ENCODE measurements at regions not wholly inside any gene's neighbourhood (a gene's known extent, or its start where the extent isn't known, plus 50 kb on each side); places are given as distances from the start of the nearest gene placed in this dataset.

DNA sequence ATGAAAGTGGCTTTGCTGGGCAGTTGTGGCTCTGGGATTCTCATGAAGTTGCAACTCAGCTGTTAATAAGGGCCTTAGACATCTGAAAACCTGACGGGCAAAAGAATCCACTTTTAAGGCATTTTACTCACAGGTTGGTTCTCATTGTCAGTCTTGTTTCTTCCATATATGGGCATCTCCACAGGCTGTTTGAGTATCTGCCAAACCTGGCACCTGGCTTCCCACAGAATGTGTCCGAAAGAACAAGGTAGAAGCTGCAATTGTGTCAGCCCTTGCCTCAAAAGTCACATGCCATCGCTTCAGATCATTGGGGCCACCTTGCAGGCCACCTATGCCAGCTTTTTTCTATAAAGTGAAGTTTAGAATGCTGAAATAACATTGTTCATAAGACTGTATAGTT is 102.4 kb downstream of the KCTD12 start:
- H3K4me3 ChIP-seq (replicated peaks; ENCODE audit: low read depth, low read length) = no peak overlapping the region
- no peak for DNase-seq (ENCODE audit: extremely low read depth, low read depth)
- TF ChIP-seq, protein P1, sequence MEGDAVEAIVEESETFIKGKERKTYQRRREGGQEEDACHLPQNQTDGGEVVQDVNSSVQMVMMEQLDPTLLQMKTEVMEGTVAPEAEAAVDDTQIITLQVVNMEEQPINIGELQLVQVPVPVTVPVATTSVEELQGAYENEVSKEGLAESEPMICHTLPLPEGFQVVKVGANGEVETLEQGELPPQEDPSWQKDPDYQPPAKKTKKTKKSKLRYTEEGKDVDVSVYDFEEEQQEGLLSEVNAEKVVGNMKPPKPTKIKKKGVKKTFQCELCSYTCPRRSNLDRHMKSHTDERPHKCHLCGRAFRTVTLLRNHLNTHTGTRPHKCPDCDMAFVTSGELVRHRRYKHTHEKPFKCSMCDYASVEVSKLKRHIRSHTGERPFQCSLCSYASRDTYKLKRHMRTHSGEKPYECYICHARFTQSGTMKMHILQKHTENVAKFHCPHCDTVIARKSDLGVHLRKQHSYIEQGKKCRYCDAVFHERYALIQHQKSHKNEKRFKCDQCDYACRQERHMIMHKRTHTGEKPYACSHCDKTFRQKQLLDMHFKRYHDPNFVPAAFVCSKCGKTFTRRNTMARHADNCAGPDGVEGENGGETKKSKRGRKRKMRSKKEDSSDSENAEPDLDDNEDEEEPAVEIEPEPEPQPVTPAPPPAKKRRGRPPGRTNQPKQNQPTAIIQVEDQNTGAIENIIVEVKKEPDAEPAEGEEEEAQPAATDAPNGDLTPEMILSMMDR (IDR thresholded peaks at IDR 0.05; ENCODE audit: low read depth, low read length, missing control alignments) = no peak

DNA sequence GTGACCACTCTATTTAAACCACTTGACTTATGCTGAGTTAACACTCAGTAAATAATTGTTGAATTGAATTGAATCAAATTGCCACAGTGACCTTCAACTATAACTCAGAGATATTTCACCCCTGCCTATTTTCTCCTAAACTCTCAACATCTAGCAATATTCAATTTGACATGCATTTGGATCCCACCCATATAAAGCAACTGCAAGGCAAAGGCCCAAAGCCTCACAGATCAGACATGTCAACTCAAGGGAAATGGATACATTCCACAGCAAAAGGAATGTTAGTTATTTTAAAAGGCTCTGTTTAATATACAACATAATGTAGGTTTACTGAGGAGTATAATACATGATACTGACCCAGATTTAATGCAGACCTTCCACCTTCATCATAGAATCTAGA is 107.4 kb downstream of the KCTD12 start:
- no peak for DNase-seq (ENCODE audit: extremely low read depth, low read depth)
- no peak overlapping the region for H3K4me3 ChIP-seq (replicated peaks; ENCODE audit: low read depth, low read length)
- TF ChIP-seq, protein P1 (IDR thresholded peaks at IDR 0.05; ENCODE audit: low read depth, low read length, missing control alignments) = no peak

DNA sequence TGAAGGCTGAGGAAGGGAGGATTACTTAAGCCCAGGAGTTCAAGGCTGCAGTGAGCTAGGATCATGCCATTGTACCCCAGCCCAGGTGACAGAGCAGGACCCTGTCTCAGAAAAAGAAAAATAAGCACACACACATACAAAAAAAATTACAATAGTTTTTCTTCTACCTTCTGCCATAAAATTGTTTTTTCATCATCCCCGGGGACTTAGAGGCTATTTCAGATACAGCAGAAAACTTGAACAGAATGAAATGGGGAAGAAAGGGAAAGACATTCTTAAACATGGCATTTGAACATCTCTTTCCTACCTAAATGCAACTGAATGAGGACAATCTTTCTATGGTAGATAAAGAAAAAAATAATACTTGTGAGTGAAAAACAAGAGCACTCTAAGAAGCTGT is 109.1 kb downstream of the KCTD12 start:
- TF ChIP-seq, protein P1 (IDR thresholded peaks at IDR 0.05; ENCODE audit: low read depth, low read length, missing control alignments) = no peak
- H3K4me3 ChIP-seq (replicated peaks; ENCODE audit: low read depth, low read length) = no peak overlapping the region

DNA sequence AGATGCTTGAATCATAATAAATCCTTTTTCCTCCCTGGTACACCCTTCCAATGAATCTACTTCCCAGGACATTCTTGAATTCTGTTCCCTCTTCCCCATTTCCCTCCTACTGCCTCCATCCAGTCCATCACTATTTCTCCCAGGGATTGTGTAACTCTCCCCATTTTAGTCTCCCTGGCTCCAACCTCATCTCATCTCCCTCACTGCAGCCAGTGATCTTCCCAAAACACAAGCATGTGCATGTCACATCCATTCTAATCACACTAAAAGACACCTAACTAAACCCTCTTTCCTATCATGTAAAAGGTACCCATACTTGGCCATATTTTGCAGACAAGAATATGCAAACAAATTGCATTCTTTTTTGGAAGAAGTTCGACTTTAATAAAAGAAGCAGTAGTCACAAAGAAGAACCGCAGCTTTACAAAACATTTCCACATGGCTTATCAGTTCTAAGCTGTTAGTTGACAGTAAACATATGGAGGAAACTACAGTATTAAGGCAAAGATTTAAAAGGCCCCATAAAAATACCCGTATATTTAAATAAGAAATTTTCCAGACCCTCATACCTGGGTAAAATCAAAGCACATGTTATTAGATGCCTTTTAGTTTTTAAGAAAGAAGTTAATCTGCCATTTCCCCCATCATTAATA is 111.0 kb downstream of the KCTD12 start:
- TF ChIP-seq, protein P1 (IDR thresholded peaks at IDR 0.05; ENCODE audit: low read depth, low read length, missing control alignments) = no peak
- no peak overlapping the region for H3K4me3 ChIP-seq (replicated peaks; ENCODE audit: low read depth, low read length)

More for the DNA sequence above, 109.1 kb downstream of the KCTD12 start:
- no peak for DNase-seq (ENCODE audit: extremely low read depth, low read depth)

DNA sequence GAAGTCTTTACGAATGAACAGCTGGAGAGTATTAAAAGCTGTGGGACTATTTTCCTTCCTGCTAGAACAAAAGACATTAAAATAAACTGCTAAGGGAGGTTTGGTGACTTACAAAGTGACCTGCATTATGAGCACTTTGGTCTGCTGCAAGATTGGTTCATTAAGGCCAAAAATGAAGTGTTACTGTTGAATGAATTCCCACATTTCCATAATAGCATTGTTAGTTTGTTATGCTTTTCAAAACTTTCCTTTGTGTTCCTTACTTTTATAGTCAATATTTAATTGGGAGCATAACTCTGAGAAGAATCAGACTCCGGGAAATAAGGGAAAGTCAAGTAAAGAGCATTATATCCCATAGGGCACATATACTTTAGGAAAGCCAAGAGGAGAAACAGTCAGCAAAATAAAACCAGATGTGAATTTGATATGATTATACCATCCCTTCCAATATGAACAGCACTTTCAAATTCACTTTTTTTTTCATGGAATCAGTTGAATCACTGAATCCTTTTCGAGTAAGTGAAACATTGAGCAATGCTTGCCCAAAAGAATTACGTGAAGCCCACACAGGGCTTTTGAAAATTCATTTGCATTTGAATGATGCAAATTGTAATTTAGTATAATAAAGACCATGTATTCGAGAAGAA is 112.6 kb downstream of the KCTD12 start:
- DNase-seq (ENCODE audit: extremely low read depth, low read depth) = no peak
- TF ChIP-seq, protein P1 (IDR thresholded peaks at IDR 0.05; ENCODE audit: low read depth, low read length, missing control alignments) = no peak
- no peak overlapping the region for H3K4me3 ChIP-seq (replicated peaks; ENCODE audit: low read depth, low read length)

More for the DNA sequence above, 111.0 kb downstream of the KCTD12 start:
- no peak for DNase-seq (ENCODE audit: extremely low read depth, low read depth)

DNA sequence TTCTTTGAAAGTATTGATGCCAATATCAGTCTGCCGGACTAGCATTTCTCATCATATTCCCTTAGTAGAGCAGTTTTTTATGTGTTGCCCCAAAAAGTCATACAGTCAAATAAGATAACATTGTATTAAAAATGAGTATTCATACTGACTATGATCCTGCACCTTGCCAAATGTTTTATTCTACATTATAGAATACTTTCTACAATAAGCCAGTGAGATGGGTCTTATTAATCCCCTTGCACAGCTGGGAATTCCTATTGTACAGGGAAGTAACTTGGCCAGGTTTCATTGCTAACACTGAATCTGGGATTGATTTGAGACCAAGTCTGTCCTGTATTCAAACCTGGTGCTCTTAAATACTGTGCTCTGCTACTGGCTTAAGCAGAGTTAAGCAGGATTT is 114.0 kb downstream of the KCTD12 start:
- no peak overlapping the region for H3K4me3 ChIP-seq (replicated peaks; ENCODE audit: low read depth, low read length)
- no peak for DNase-seq (ENCODE audit: extremely low read depth, low read depth)
- TF ChIP-seq, protein P1 (IDR thresholded peaks at IDR 0.05; ENCODE audit: low read depth, low read length, missing control alignments) = no peak
